Osteoblast (primary cell): ENCODE measurements at regions not wholly inside any gene's neighbourhood (a gene's known extent, or its start where the extent isn't known, plus 50 kb on each side); places are given as distances from the start of the nearest gene placed in this dataset.
"Not testable (repeated sequence)": the region's sequence is repeated elsewhere in the genome, so short reads cannot be mapped to it uniquely, and the experiment has no call there.

Experiments used
- DNase-seq: peaks from one replicate; pipeline ENCODE4 v3.0.0; 2011; ENCODE audit warnings: low spot score, mixed read lengths; ENCODE audit not compliant: insufficient read length; ENCODE audit errors: missing footprints
- H2AFZ ChIP-seq: 2 replicates; pipeline ENCODE4 v1.6.0; 2011; ENCODE audit warnings: mild to moderate bottlenecking, low read length
- H3K27ac ChIP-seq: 2 replicates; pipeline ENCODE4 v1.5.1; 2011; ENCODE audit warnings: mild to moderate bottlenecking, low read depth, low read length, moderate library complexity
- H3K27me3 ChIP-seq: 2 replicates; pipeline ENCODE4 v1.6.0; 2012; ENCODE audit warnings: mild to moderate bottlenecking, control low read depth, inconsistent platforms, low read length, moderate library complexity; ENCODE audit not compliant: insufficient read depth
- H3K36me3 ChIP-seq: 2 replicates; pipeline ENCODE4 v1.5.1; 2011; ENCODE audit warnings: mild to moderate bottlenecking, low read length, control low read depth, moderate library complexity; ENCODE audit not compliant: insufficient read depth
- H3K4me1 ChIP-seq: 2 replicates; pipeline ENCODE4 v1.5.1; 2011; ENCODE audit warnings: mild to moderate bottlenecking, low read length, control low read depth, moderate library complexity; ENCODE audit not compliant: insufficient read depth
- H3K4me2 ChIP-seq: 2 replicates; pipeline ENCODE4 v1.6.0; 2011; ENCODE audit warnings: mild to moderate bottlenecking, low read length; ENCODE audit not compliant: insufficient read depth
- H3K4me3 ChIP-seq: fragments of 200-600 bp; sonication (generic); 3 replicates; pipeline ENCODE4 v1.5.1; 2012; ENCODE audit warnings: mild to moderate bottlenecking, low read length, inconsistent platforms; ENCODE audit not compliant: insufficient read depth
- H3K79me2 ChIP-seq: 2 replicates; pipeline ENCODE4 v1.6.0; 2012; ENCODE audit warnings: mild to moderate bottlenecking, low read length, control low read depth, inconsistent platforms; ENCODE audit not compliant: insufficient read depth
- H3K9me3 ChIP-seq: 2 replicates; pipeline ENCODE4 v1.5.1; 2011; ENCODE audit warnings: low read depth, low read length, control low read depth
- H4K20me1 ChIP-seq: 2 replicates; pipeline ENCODE4 v1.6.0; 2012; ENCODE audit warnings: mild to moderate bottlenecking, low read length, control low read depth; ENCODE audit not compliant: insufficient read depth
- CTCF ChIP-seq: IDR thresholded peaks from 2 replicates; pipeline ENCODE4 v1.5.1; 2011; ENCODE audit warnings: mild to moderate bottlenecking, low read depth, low read length, moderate library complexity; ENCODE audit errors: extremely low read depth

GRCh38 chr3:71983694-71984093, 198.7 kb upstream of the PROK2 start:
- Histone ChIP-seq H3K4me3 (no peak overlapping the region), H3K4me1 (peaks cover 20% of the 10 kb centered on the region), H3K79me2 (no peaks in the 10 kb centered on the region), H4K20me1 (no peaks in the 10 kb centered on the region), H2AFZ (no peak overlapping the region), H3K4me2 (no peak overlapping the region), H3K27ac (no peak overlapping the region), H3K36me3 (no peaks in the 10 kb centered on the region), H3K9me3 (no peaks in the 10 kb centered on the region), H3K27me3 (no peaks in the 10 kb centered on the region)
- no peak for DNase-seq
- no peak for TF ChIP-seq CTCF

- H3K9me3 ChIP-seq: not testable (repeated sequence)
- Histone ChIP-seq H3K27ac (peak overlapping the region; percentile 61), H3K4me2 (peak overlapping the region; percentile 24)
These were observed 197.7 kb upstream of the PROK2 start for GRCh38 chr3:71982506-71983258.

GRCh38 chr3:71979175-71979574, 194.2 kb upstream of the PROK2 start:
- no peaks in the 10 kb centered on the region for H3K9me3 ChIP-seq
- DNase-seq: no peak
- H3K36me3 ChIP-seq: no peaks in the 10 kb centered on the region
- no peak overlapping the region for H3K27ac ChIP-seq
- no peak for TF ChIP-seq CTCF
- no peaks in the 10 kb centered on the region for H3K79me2 ChIP-seq
- peaks cover 10% of the 10 kb centered on the region for H3K4me1 ChIP-seq
- H3K4me2 ChIP-seq: no peak overlapping the region
- no peaks in the 10 kb centered on the region for H4K20me1 ChIP-seq
- H3K4me3 ChIP-seq: no peak overlapping the region
- no peak overlapping the region for H2AFZ ChIP-seq
- H3K27me3 ChIP-seq: peaks cover 8% of the 10 kb centered on the region

More at GRCh38 chr3:71982506-71983258, 197.7 kb upstream of the PROK2 start:
- H2AFZ ChIP-seq, H3K36me3 ChIP-seq, H3K79me2 ChIP-seq, DNase-seq, H4K20me1 ChIP-seq, H3K27me3 ChIP-seq, H3K4me3 ChIP-seq: not testable (repeated sequence)
- peaks cover 14% of the 10 kb centered on the region for H3K4me1 ChIP-seq

- Histone ChIP-seq H4K20me1 (no peaks in the 10 kb centered on the region), H3K27ac (no peak overlapping the region), H3K27me3 (peaks cover 8% of the 10 kb centered on the region), H3K9me3 (peaks cover 2% of the 10 kb centered on the region), H3K36me3 (no peaks in the 10 kb centered on the region), H3K79me2 (no peaks in the 10 kb centered on the region), H3K4me2 (no peak overlapping the region), H3K4me1 (peaks cover 10% of the 10 kb centered on the region), H3K4me3 (no peak overlapping the region), H2AFZ (no peak overlapping the region)
- no peak for TF ChIP-seq CTCF
- no peak for DNase-seq
These were observed 193.3 kb upstream of the PROK2 start for GRCh38 chr3:71978150-71978721.
